ENCODE measurements at regions not wholly inside any gene's neighbourhood (a gene's known extent, or its start where the extent isn't known, plus 50 kb on each side); places are given as distances from the start of the nearest gene placed in this dataset.

GRCh38 chr2:42931818-42932195 is 139.4 kb upstream of the HAAO start:
- TF ChIP-seq CTCF (conservative IDR thresholded peaks at IDR 0.05; ENCODE audit: low read length) (no peak; the same call in 1 of the 2 replicates), EZH2phosphoT487 (IDR thresholded peaks at IDR 0.05; ENCODE audit: borderline replicate concordance) (no peak)

Data from Loucy (cell line).